HG03280 (cell line): ENCODE measurements at regions not wholly inside any gene's neighbourhood (a gene's known extent, or its start where the extent isn't known, plus 50 kb on each side); places are given as distances from the start of the nearest gene placed in this dataset.
"Not testable (repeated sequence)": the region's sequence is repeated elsewhere in the genome, so short reads cannot be mapped to it uniquely, and the experiment has no call there.

Source experiments
- ATAC-seq: cut with Tn5 transposase; IDR thresholded peaks from one replicate; pipeline ENCODE4 v1.9.1; 2021; ENCODE audit warnings: mild to moderate bottlenecking, moderate library complexity; ENCODE audit not compliant: unreplicated experiment

GRCh38 chr2:132317026-132317680 lies 99.5 kb upstream of the GPR39 start:
- not testable (repeated sequence) for ATAC-seq

DNA sequence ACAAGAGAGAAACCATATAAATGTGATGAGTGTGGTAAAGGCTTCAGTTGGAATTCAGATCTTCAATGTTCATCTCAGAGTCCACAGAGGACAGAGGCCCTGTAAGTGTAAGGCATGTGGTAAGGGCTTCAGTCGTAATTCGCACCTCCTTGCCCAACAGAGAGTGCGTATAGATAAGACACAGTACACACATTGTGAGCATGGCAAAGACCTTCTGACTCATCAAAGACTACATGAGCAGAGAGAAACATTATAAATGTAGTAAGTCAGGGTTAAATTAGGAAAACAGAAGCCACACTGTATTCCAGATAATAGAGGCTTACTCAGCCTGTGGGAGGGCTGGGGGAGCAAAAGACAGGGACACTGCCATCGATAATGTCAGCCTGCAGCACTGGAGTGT lies 98.1 kb upstream of the GPR39 start:
- ATAC-seq, result not testable (repeated sequence)

DNA sequence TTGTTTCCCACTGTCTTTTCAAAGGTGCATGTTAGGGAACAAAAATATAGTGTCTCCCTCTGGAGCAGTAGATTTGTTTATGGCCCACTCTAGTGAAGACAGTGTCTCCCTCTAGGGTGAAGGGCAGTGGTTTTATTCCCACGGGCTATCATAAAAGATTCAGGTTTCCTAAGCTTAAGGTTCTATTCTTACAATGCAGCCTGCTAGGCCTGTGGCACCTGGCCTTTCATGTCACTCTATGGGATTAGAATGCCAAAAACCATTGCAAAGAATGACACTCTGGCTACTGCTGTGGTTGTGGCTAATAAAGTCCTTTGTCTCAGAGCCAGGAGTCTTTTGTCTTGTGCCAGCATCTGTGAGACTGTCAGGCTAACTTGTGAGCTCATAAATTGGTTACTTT lies 92.6 kb upstream of the GPR39 start:
- not testable (repeated sequence) for ATAC-seq

GRCh38 chr2:132332345-132333033 lies 84.1 kb upstream of the GPR39 start:
- not testable (repeated sequence) for ATAC-seq

DNA sequence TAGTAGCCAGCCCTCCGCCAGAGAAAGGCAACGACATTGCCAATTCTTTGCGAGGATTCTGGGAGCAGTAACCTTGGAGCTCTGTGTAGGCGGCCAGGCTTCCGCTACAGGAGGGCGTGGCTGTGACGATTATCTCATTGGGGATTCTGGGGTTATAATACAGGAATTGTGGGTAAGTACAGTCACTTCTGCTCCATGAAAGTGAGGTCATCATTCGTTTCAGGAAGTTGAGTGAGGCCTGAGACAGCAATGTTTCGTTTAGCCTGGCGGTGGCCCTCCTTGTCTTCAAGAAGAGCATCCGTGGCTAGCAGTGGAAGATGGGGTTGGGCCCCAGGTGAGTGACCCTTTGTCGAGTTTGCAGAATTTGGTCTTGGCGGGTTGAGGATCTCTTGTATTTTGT lies 79.5 kb upstream of the GPR39 start:
- ATAC-seq, result not testable (repeated sequence)

DNA sequence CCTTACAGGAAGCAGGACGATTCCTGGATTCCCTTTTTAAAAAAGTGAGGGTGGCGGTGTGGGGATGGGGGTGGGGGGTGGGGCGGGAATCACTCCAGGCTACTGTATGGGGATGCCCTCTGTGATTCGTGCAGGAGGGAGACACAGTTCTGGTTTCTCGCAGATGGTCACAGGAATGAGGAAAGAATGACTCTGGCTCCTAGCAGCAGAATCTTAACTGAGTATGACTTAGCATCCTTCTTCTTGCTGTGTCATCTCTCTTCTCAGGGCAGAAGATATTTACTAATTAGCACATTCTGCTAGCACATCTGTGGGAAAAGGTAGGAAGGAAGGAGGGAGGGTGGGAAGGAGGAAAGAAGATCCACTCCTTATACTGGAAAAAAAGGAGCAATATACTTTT lies 78.8 kb upstream of the GPR39 start:
- ATAC-seq, result not testable (repeated sequence)

DNA sequence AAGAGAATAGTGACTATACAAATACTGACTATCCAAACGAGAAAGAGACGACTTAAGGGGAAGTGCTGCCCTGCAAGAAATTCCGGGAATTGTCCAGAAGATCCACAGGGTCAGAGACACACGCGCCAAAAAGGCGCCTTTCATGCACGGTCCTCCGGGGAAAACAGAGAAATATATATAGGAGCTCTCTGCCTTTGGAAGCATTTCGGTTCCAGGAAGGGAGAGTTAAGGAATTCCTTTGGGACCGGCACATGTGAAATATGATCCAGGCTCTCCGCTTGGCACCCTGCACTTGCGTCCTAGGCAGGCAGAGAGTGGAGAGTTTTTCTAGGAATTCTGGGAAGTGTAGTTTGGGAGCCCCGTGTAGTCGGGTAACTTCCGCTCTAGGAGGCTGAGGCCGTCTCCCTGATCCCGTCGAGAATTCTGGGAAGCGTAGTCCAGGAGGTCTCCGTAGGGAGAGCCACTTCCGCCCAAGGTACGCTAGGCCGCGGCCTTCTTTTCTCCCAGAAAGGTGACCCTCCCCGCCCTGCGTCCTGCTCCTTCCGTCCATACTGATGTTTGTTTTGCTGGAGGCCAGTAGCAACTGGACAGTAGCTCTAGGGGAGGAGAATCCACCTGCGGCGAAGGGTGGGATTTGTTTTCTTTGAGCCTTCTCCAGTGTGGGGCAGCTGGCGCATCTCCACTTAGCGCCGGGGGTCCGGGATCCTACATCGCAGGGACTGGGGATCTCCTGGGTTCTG lies 69.4 kb upstream of the GPR39 start:
- not testable (repeated sequence) for ATAC-seq

DNA sequence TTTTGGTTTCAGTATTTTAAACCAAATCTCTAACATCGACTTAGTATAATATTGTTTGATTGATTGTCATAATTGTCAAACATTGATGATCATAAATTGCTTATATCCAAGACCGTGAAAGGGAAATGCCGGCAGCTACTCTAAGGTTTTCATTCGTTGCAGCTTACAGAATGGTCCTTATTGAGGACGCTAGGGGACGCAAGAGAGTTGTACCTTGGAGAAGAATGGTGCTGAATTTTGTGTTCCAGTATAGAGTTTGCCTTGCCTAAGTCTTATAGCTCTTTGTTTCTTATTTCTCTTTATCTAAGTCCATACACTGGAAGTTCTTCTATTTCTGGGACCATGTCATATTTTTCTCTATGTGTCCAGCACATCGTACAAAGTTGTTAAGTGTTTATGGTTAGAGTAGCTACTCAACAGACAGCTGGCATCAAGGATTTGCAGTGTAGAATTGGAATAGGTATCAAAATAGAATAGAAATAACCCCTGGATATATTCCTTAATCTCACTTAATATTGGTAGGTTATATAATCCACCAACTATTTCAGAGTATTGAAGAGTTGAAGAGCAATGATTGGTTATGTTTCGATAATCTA lies 67.4 kb upstream of the GPR39 start:
- not testable (repeated sequence) for ATAC-seq

- not testable (repeated sequence) for ATAC-seq
Measured at GRCh38 chr2:132351668-132352067, 64.9 kb upstream of the GPR39 start.

DNA sequence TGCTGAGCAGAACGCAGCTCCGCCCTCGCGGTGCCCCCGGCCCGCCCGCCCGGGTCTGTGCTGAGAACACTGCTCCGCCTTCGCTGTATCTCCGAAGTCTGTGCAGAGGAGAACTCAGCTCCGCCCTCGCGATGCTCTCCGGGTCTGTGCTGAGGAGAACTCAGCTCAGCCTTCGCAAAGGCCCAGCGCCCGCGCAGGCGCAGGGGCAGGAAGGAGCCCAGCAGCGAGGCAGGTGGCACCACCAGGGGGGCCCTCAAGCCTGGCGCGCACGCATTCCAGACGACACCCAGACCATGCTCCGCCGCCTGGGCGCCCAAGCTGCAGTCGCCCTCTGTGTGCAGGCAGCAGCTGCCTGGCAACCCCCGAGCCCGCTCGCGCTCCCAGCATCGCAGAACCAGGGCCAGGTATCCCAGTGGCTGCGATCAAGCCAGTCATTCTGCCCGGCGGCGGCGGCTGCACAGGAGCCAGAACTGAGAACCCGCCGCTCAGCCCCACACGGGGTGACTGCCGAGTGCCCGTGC lies 64.1 kb upstream of the GPR39 start:
- ATAC-seq, result not testable (repeated sequence)

DNA sequence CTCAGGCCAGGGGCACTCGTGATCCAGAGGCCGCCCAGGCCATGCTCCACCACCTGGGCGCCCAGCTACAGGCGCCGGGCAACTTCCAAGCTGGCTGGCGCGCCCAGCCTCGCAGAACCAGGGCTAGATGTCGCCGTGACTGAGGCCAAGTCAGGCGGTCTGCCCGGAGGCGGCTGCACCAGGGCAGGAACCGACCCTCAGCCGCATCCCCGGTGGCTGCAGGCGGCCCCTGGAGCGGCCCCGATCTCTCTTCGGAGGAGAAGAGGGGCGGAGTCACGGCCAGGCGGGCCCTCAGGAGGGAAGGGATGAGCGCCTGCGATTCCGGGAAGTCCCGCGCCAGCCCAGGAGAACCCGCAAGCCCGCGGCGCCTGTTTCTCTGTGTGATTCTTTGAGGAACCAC lies 63.2 kb upstream of the GPR39 start:
- ATAC-seq, result not testable (repeated sequence)

DNA sequence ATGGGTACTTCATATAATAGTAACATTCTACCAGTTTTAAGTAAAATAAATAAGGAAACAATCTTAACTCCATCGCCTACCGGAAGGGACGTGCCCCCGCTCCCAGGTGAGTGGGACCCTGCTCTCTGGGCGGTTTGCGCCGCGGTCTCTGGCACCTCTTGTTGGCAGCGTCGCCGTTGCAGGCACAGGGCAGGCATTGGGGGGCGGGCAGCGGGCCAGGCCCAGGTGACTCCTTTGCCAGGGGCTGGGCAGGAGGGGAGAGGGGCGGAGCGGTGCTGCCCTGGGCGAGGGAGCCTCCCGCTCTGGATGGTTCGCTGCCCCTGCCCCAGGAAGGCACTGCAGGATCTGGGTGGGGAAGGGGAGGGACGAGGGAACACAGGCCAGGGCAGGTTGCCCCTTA lies 55.6 kb upstream of the GPR39 start:
- not testable (repeated sequence) for ATAC-seq

GRCh38 chr2:132361498-132361897 lies 55.1 kb upstream of the GPR39 start:
- not testable (repeated sequence) for ATAC-seq

DNA sequence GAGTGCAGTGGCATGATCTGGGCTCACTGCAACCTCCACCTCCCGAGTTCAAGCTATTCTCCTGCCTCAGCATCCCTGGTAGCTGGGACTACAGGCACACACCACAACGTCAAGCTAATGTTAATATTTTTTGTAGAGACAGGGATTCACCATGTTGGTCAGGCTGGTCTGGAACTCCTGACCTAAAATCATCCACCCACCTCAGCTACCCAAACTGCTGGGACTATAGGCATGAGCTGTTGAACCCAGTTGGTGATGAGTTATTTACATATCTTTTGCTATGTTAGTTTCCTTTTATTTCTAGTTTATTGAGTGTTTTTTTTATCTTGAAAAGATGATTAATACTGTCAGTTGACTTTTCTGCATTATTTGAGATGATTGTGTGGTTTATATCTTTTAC lies 53.3 kb upstream of the GPR39 start:
- not testable (repeated sequence) for ATAC-seq

GRCh38 chr2:132365963-132366362 lies 50.6 kb upstream of the GPR39 start:
- ATAC-seq, result not testable (repeated sequence)

- no peak for ATAC-seq
Measured at GRCh38 chr2:132366421-132367180, 50.0 kb upstream of the GPR39 start.
